Neutrophil (primary cell): ENCODE measurements at regions not wholly inside any gene's neighbourhood (a gene's known extent, or its start where the extent isn't known, plus 50 kb on each side); places are given as distances from the start of the nearest gene placed in this dataset.

Source experiments
- H3K27ac ChIP-seq: fragments of 200-600 bp; sonication (generic); 2 replicates; pipeline ENCODE4 v1.5.1; 2016; ENCODE audit warnings: mild to moderate bottlenecking, moderate library complexity
- H3K27me3 ChIP-seq: fragments of 200-600 bp; sonication (generic); 2 replicates; pipeline ENCODE4 v1.6.0; 2016; ENCODE audit warnings: mild to moderate bottlenecking
- H3K36me3 ChIP-seq: fragments of 200-600 bp; sonication (generic); 2 replicates; pipeline ENCODE4 v1.5.1; 2017
- H3K4me1 ChIP-seq, 2 experiments: fragments of 200-600 bp in 1 of 2; sonication (generic) in 1 of 2; 1 replicate in 1 of 2; 2 replicates in 1 of 2; pipeline versions ENCODE4 v1.5.1 to v1.6.1; 2013 to 2016; ENCODE audit warnings: low read depth in 1 of 2, low read length in 1 of 2, mild to moderate bottlenecking in 1 of 2, moderate library complexity in 1 of 2; ENCODE audit not compliant: control insufficient read depth in 1 of 2, insufficient read depth in 1 of 2
- H3K4me3 ChIP-seq, 2 experiments: fragments of 200-600 bp in 1 of 2; sonication (generic) in 1 of 2; 1 replicate in 1 of 2; 2 replicates in 1 of 2; pipeline ENCODE4 v1.5.1; 2013 to 2016; ENCODE audit warnings: low read depth in 1 of 2, low read length in 1 of 2, mild to moderate bottlenecking in 1 of 2, moderate library complexity in 1 of 2
- H3K9me3 ChIP-seq: fragments of 200-600 bp; sonication (generic); 2 replicates; pipeline ENCODE4 v1.5.1; 2016
- CTCF ChIP-seq: fragments of 200-600 bp; sonication (generic); IDR thresholded peaks from 2 replicates; pipeline ENCODE4 v1.5.1; 2016; ENCODE audit warnings: antibody characterized with exemption

DNA sequence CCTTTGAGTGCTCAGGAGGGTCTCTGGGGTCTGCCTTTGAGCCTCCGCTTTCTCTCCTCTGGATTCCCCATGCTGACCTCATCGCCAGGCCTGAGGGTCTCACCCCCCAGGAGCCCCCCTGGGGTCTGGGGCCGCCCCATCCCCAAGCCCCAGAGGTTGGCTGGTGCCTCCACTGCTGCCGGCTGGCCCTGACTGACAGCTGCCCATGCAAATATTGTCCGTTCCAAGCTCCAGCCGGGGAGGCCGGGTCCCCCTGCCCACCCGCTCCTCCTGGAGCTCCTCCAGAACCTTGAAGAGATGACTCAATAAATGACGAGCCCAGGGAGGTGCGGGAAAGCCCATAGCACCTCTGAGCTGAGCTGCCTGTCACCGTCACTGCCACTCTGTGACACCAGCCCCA is 173.8 kb downstream of the RBFOX3 start:
- H3K36me3 ChIP-seq, result no peaks in the 10 kb centered on the region
- no peak overlapping the region for H3K4me3 ChIP-seq
- H3K4me1 ChIP-seq, result no peaks in the 10 kb centered on the region
- H3K9me3 ChIP-seq, result no peaks in the 10 kb centered on the region
- peaks cover 3% of the 10 kb centered on the region for H3K27me3 ChIP-seq
- no peak for TF ChIP-seq CTCF
- H3K27ac ChIP-seq, result no peak overlapping the region

- Histone ChIP-seq H3K4me3 (no peak overlapping the region), H3K27me3 (peaks cover 3% of the 10 kb centered on the region), H3K27ac (no peak overlapping the region)
Measured at GRCh38 chr17:79435962-79436361, 174.9 kb downstream of the RBFOX3 start.

GRCh38 chr17:79435296-79435695 is 175.6 kb downstream of the RBFOX3 start:
- Histone ChIP-seq H3K4me3 (no peak overlapping the region), H3K36me3 (no peaks in the 10 kb centered on the region), H3K9me3 (no peaks in the 10 kb centered on the region), H3K4me1 (no peaks in the 10 kb centered on the region), H3K27me3 (peaks cover 7% of the 10 kb centered on the region), H3K27ac (no peak overlapping the region)
- no peak for TF ChIP-seq CTCF

More at GRCh38 chr17:79435962-79436361, 174.9 kb downstream of the RBFOX3 start:
- TF ChIP-seq CTCF, result no peak
- Histone ChIP-seq H3K4me1 (no peaks in the 10 kb centered on the region), H3K9me3 (no peaks in the 10 kb centered on the region), H3K36me3 (no peaks in the 10 kb centered on the region)

- Histone ChIP-seq H3K4me1 (no peaks in the 10 kb centered on the region), H3K9me3 (no peaks in the 10 kb centered on the region), H3K27ac (no peak overlapping the region), H3K4me3 (no peak overlapping the region), H3K27me3 (peaks cover 11% of the 10 kb centered on the region), H3K36me3 (no peaks in the 10 kb centered on the region)
- TF ChIP-seq CTCF, result no peak
Measured at GRCh38 chr17:79434215-79434614, 176.6 kb downstream of the RBFOX3 start.

- H3K4me3 ChIP-seq, result no peak overlapping the region
- H3K27me3 ChIP-seq, result peaks cover 8% of the 10 kb centered on the region
Measured at GRCh38 chr17:79433379-79433778, 177.5 kb downstream of the RBFOX3 start.

More at GRCh38 chr17:79433379-79433778, 177.5 kb downstream of the RBFOX3 start:
- Histone ChIP-seq H3K9me3 (no peaks in the 10 kb centered on the region), H3K36me3 (no peaks in the 10 kb centered on the region), H3K4me1 (no peaks in the 10 kb centered on the region), H3K27ac (no peak overlapping the region)
- no peak for TF ChIP-seq CTCF
